SJSA1 (cell line): ENCODE measurements at regions not wholly inside any gene's neighbourhood (a gene's known extent, or its start where the extent isn't known, plus 50 kb on each side); places are given as distances from the start of the nearest gene placed in this dataset.

Experiments used
- DNase-seq, 2 experiments: peaks; one replicate each; pipeline ENCODE4 v3.0.0-alpha.2; 2015 to 2020; ENCODE audit warnings: low spot score in 2 of 2, low read depth in 1 of 2
- H3K27ac ChIP-seq: fragments of 250-450 bp; sonication (Bioruptor Pico); 2 replicates; pipeline ENCODE4 v1.5.1; 2020; ENCODE audit warnings: mild to moderate bottlenecking, moderate library complexity
- H3K27me3 ChIP-seq: fragments of 250-450 bp; sonication (Bioruptor Pico); replicated peaks from 2 replicates; pipeline ENCODE4 v1.5.1; 2020; ENCODE audit warnings: mild to moderate bottlenecking, moderate library complexity
- H3K36me3 ChIP-seq: fragments of 250-450 bp; sonication (Bioruptor Pico); 2 replicates; pipeline ENCODE4 v1.5.1; 2020; ENCODE audit warnings: mild to moderate bottlenecking
- H3K4me1 ChIP-seq: fragments of 250-450 bp; sonication (Bioruptor Pico); replicated peaks from 2 replicates; pipeline ENCODE4 v1.6.1; 2021; ENCODE audit warnings: mild to moderate bottlenecking
- H3K4me3 ChIP-seq: fragments of 250-450 bp; sonication (Bioruptor Pico); 2 replicates; pipeline ENCODE4 v1.5.1; 2020; ENCODE audit warnings: mild to moderate bottlenecking
- H3K9me3 ChIP-seq: fragments of 250-450 bp; sonication (Bioruptor Pico); replicated peaks from 2 replicates; pipeline ENCODE4 v1.5.1; 2020; ENCODE audit warnings: mild to moderate bottlenecking

DNA sequence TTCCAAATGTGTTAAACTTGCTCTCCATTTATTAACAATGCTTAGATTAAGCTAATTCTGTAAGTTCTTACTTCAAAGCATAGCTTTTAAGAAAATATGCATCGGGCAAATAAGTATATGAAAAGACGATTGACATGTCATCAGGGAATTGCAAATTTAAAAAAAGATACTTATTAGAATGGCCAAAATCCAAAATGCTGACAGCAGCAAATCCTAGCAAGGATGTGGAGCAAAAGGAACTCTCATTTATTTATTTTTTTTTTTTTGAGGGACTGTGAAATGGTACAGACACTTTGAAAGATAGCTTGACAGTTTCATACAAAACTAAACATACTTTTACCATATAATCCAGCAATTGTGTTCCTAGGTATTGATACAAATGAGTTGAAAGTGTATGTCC is 779.5 kb upstream of the MDGA2 start:
- Histone ChIP-seq H3K27me3 (no peaks in the 10 kb centered on the region), H3K4me1 (no peaks in the 10 kb centered on the region), H3K4me3 (no peak overlapping the region), H3K36me3 (no peaks in the 10 kb centered on the region), H3K27ac (no peak overlapping the region), H3K9me3 (no peaks in the 10 kb centered on the region)
- no peak for DNase-seq

DNA sequence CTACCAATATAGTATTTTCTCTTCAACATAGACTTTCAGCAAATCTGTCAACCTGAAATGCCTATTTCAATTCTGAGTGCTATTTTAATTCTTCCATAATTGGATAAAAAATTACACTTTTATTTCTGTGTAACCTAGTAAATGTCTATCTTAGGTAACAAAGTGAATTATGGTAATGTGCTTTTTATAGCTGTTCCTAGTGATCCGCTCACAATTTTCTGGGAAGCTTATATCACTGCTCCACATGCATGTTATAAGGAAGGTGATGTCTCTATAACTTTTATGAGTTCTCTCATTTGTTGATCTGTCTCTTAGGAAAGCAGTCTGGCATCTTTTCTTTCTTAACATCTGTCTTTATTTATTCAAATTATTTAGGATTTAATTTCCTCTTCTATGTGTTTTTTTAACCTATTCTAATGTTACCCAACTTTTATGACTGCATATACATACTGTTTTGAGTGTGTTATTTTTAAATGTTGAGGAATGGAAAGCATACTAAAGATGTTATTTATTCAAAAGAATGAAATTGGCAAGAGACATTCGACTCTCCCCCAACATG is 777.1 kb upstream of the MDGA2 start:
- Histone ChIP-seq H3K4me1 (no peaks in the 10 kb centered on the region), H3K9me3 (no peaks in the 10 kb centered on the region), H3K27me3 (no peaks in the 10 kb centered on the region), H3K4me3 (no peak overlapping the region), H3K36me3 (no peaks in the 10 kb centered on the region), H3K27ac (no peak overlapping the region)
- DNase-seq, result no peak

DNA sequence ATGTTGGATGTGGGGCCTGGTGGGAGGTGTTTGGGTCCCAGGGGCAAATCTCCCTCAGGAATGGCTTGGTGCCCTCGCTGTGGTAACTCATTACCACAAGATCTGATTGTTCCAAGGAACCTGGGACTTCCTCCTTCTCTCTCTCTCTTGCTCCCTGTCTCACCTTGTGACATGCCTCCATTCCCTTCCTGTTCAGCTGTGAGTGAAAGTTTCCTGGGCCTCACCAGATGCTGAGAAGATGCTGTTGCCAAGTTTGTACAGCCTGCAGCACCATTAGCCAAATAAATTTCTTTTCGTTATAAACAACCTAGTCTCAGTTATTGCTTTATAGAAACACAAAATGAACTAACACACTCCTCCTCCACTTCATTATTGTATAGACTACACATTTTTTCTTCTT is 759.8 kb upstream of the MDGA2 start:
- DNase-seq, result no peak
- Histone ChIP-seq H3K9me3 (no peaks in the 10 kb centered on the region), H3K4me3 (no peak overlapping the region), H3K4me1 (no peaks in the 10 kb centered on the region), H3K27ac (no peak overlapping the region), H3K36me3 (no peaks in the 10 kb centered on the region), H3K27me3 (no peaks in the 10 kb centered on the region)

DNA sequence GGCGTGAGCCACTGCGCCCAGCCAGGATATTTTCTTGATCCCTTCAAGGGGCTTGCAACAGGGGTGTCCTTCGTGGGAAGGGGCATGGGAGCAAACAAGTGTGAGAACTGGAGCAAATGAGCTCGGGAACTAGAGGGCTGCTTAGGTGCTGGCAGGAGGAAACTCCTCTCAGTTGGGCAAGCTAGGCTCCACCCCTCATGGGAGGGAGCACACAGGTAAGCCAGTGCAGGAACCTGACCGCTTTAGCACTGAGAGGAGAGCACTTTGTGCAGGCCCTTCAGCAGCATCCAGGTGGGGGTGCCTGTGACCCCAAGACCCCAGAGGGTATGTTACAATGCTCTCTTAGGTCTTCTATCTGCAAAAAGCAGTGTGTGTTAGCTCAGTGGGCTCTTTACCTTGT is 755.4 kb upstream of the MDGA2 start:
- Histone ChIP-seq H3K27me3 (no peaks in the 10 kb centered on the region), H3K27ac (no peak overlapping the region), H3K4me3 (no peak overlapping the region), H3K9me3 (no peaks in the 10 kb centered on the region), H3K36me3 (no peaks in the 10 kb centered on the region), H3K4me1 (no peaks in the 10 kb centered on the region)
- no peak for DNase-seq

DNA sequence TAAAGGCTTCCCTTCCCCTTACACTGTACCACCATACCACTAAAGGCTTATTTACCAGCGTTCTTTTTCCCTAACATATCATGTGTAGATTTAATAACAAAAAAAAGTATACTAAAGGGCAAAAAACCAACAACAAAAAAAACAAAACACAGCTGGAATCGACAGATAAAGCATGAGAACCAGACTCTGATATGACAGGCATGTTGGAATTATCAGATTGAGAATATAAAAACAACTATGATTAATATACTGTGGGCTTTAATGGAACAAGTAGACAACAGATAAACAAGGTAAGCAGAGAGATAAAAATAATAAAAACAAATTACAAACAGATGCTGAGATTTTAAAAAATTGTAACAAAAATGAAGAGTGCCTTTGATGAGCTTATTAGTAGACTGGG is 754.1 kb upstream of the MDGA2 start:
- DNase-seq, result no peak
- Histone ChIP-seq H3K36me3 (no peaks in the 10 kb centered on the region), H3K4me3 (no peak overlapping the region), H3K4me1 (no peaks in the 10 kb centered on the region), H3K27ac (no peak overlapping the region), H3K9me3 (no peaks in the 10 kb centered on the region), H3K27me3 (no peaks in the 10 kb centered on the region)

DNA sequence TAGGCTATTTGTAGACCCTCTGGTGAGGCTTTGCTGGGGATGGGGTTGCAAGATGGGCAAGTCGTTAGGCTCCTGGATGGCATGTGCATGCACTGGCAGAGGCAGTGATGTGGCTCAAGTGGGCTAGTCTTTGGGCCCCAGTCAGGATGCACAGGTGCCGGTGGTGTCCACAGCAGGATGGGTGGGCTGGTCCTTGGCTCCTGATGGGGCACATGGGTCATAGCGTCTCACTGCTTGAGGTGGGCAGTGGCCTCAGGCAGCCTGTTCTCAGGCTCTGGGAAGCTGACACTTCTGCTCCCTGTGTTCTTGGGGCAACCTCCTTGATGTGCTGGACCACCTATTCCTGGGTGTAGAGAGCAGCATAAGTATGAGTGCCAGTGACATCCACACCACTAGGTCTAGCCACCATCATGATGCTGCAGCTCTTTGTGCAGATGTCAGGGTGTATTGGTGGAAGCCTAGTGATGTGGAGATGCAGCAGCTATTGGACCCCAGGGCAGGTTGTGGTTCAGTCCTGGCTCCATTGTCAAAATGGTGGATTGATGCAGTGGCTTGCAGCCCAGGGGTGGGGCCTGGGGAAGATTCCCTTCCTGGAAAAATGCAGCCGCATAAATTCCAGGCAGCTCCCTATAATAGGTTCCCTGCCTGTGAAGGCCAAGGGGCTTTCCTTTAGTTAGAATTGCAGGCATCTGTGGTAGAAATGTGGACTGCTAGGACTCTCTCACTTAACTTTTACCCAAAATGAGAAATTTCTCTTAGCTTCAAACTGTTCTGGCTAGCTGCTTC is 742.5 kb upstream of the MDGA2 start:
- Histone ChIP-seq H3K27me3 (no peaks in the 10 kb centered on the region), H3K27ac (no peak overlapping the region), H3K9me3 (no peaks in the 10 kb centered on the region; the same call in 1 of the 2 replicates), H3K36me3 (no peaks in the 10 kb centered on the region), H3K4me3 (no peak overlapping the region), H3K4me1 (no peaks in the 10 kb centered on the region)
- DNase-seq, result no peak

DNA sequence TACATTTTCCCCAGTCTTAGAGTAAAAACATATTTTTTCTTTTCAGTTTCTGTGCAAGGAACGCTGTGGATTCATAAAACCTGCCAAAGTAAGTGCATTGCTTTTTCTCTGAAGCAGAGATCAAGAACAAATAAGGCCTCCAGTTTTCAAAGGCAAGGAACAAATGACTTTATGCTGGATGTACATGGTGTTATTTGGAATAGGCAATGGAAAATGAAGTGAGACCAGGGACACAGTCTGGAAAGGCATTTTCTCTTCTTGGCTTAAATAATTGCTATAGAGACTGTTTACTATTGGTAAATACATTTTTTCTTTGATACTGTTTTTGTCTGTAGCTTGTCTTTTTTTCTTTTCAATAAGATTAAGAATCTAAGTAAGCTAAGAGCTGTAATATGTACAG is 725.9 kb upstream of the MDGA2 start:
- Histone ChIP-seq H3K4me3 (no peak overlapping the region), H3K9me3 (no peaks in the 10 kb centered on the region), H3K4me1 (no peaks in the 10 kb centered on the region), H3K36me3 (no peaks in the 10 kb centered on the region), H3K27me3 (no peaks in the 10 kb centered on the region), H3K27ac (no peak overlapping the region)
- no peak for DNase-seq

DNA sequence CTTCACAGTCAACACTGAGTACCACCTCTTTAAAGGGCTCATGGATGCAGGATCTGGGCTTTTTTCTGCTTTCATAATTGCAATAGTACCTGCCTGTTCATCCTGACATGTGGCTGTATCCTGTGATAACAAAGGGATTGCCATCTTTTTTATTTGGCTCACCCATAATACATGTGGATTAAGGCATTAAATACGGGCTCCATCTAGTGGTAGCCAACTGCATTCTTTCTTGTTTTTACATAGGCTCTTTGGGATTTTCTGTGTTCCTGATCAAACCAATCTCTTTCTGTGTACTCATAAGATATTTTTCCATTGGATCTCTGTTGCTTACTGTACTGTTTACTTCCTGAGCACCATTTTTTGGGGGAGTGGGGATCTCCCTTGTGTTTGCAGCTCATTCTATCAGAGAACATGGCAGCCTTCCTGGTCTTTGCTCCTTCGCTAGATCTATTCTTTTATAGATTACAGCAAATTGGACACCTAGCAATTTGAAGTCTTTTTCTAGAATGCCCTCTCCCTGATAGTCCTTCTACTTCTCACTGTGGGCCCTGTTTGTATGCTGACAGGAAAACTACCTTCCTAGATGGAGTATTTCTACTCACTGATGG is 723.4 kb upstream of the MDGA2 start:
- H3K36me3 ChIP-seq, result no peaks in the 10 kb centered on the region
- DNase-seq, result no peak
- H3K9me3 ChIP-seq, result no peaks in the 10 kb centered on the region
- no peak overlapping the region for H3K27ac ChIP-seq
- H3K4me1 ChIP-seq, result no peaks in the 10 kb centered on the region
- no peaks in the 10 kb centered on the region for H3K27me3 ChIP-seq
- no peak overlapping the region for H3K4me3 ChIP-seq

DNA sequence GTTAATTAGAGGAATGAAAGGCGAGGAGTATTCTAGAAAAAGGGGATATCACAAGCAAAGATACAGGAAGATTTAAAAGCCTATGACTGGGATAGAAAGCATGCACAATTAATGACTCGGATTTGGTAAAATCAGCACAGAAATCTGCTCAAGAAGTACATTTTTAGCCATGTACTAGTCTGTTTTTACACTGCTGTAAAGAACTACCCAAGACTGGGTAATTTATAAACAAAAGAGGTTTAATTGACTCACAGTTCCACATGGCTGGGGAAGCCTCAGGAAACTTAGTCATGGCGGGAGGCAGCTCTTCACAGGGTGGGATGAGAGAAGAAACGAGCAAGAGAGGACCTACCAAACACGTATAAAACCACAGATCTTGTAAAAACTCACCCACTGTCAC is 716.3 kb upstream of the MDGA2 start:
- Histone ChIP-seq H3K4me1 (no peaks in the 10 kb centered on the region), H3K36me3 (no peaks in the 10 kb centered on the region), H3K27ac (no peak overlapping the region), H3K4me3 (no peak overlapping the region), H3K9me3 (no peaks in the 10 kb centered on the region), H3K27me3 (no peaks in the 10 kb centered on the region)
- DNase-seq, result no peak

DNA sequence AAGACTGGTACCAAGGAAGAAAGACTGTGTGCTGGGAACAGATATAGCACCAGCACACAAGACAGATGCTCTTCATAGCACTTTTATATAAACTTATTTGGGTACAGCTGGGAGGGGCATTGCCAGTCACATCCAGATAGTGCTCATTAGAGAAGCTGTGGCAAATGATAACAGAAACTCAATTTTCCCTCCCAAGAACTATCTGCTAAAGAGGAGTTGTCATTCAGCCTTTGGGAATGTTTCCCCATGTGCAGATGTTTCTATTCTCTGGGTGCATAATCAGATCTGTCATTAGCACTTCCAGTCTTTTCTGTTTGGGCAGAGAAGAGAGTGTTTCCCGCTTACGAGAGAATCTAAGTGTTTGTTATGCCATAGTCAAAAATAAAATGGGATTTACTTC is 714.9 kb upstream of the MDGA2 start:
- no peak for DNase-seq
- no peaks in the 10 kb centered on the region for H3K4me1 ChIP-seq
- no peak overlapping the region for H3K4me3 ChIP-seq

DNA sequence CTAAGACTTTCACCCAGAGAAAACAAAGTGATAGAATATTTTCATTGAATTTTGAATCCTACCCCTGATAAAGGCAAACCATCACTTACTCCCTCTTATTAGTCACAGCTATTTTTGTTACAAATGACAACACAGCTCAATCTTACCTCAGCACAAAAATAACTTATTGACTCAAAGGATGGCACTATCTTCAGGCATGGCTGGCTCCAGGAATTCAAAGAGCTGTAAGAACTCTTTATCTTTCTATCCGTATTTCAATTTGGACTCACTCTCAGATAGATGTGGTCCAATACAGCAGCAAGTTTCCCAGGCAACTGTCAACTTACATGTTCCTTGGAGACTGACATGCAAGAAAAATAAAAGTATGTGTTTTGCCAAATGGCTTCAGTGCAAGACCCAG is 709.4 kb upstream of the MDGA2 start:
- DNase-seq, result no peak
- no peaks in the 10 kb centered on the region for H3K4me1 ChIP-seq
- no peaks in the 10 kb centered on the region; the same call in 1 of the 2 replicates for H3K9me3 ChIP-seq
- no peaks in the 10 kb centered on the region for H3K27me3 ChIP-seq
- no peak overlapping the region for H3K4me3 ChIP-seq
- H3K36me3 ChIP-seq, result no peaks in the 10 kb centered on the region
- H3K27ac ChIP-seq, result no peak overlapping the region

More for the DNA sequence above, 714.9 kb upstream of the MDGA2 start:
- no peaks in the 10 kb centered on the region for H3K9me3 ChIP-seq
- H3K27me3 ChIP-seq, result no peaks in the 10 kb centered on the region
- no peak overlapping the region for H3K27ac ChIP-seq
- H3K36me3 ChIP-seq, result no peaks in the 10 kb centered on the region

DNA sequence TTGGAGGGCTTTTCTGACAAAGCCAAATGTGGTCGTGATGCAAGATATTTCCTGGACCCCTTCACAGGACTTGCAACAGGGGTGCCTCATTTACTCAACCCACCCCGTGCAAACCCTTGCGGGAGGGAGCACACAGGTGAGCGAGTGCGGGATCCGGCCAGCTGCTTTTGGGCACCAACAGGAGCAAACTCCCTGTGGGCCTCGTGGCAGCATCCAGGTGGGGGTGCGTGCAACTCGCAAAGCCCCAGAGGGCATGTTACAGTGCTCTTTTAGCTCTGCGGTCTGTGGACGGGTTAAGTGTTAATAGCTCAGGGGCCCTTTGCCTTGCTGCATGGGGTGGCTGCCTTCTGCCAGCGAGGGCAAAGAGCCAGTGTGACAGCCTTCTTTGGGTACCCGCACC is 707.6 kb upstream of the MDGA2 start:
- DNase-seq, result no peak
- no peaks in the 10 kb centered on the region for H3K27me3 ChIP-seq
- H3K9me3 ChIP-seq, result no peaks in the 10 kb centered on the region; the same call in 1 of the 2 replicates
- H3K36me3 ChIP-seq, result no peaks in the 10 kb centered on the region
- H3K27ac ChIP-seq, result no peak overlapping the region
- H3K4me1 ChIP-seq, result no peaks in the 10 kb centered on the region
- H3K4me3 ChIP-seq, result no peak overlapping the region

DNA sequence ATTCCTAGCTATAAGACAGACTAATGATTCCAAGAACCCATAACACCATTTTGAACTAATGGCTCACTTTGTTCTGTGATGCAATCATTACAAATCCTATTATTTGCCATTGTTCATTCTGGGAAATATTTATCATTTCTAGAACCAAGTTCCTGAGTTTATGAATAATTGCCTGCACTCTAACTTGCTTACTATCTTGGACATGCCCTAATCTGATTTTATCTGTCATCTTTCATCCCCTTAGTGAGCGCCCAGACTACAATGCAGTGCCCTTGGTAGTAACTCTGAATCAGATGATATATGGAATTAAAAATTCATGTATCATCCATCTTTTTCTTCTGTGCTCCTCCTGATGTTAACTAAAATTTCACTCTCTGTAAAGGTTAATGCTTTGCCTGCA is 703.1 kb upstream of the MDGA2 start:
- DNase-seq, result no peak
- H3K4me1 ChIP-seq, result no peaks in the 10 kb centered on the region
- H3K36me3 ChIP-seq, result no peaks in the 10 kb centered on the region
- no peaks in the 10 kb centered on the region for H3K27me3 ChIP-seq
- no peak overlapping the region for H3K4me3 ChIP-seq
- no peak overlapping the region for H3K27ac ChIP-seq
- H3K9me3 ChIP-seq, result no peaks in the 10 kb centered on the region

DNA sequence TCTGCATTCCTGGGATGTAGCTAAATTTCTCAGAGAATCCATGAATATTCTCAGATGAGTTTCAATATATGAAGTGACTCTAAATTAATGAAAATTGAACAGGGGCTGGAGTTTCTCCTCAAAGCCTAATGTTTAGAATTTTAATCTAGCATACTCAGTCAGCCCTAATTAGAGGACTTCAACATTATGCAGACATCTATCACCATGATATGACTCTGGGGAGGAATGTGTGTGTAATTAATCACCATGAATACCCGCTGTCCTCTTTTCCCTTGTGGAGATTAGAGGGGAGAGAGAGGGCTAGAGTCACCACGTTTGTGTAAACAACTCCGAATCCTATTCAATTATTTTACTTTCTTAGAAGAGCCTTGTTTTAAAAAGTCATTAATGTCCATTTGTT is 698.6 kb upstream of the MDGA2 start:
- Histone ChIP-seq H3K4me1 (no peaks in the 10 kb centered on the region), H3K27ac (no peak overlapping the region), H3K27me3 (no peaks in the 10 kb centered on the region), H3K4me3 (no peak overlapping the region), H3K9me3 (no peaks in the 10 kb centered on the region), H3K36me3 (no peaks in the 10 kb centered on the region)
- no peak for DNase-seq
